ENCODE measurements at regions not wholly inside any gene's neighbourhood (a gene's known extent, or its start where the extent isn't known, plus 50 kb on each side); places are given as distances from the start of the nearest gene placed in this dataset.

DNA sequence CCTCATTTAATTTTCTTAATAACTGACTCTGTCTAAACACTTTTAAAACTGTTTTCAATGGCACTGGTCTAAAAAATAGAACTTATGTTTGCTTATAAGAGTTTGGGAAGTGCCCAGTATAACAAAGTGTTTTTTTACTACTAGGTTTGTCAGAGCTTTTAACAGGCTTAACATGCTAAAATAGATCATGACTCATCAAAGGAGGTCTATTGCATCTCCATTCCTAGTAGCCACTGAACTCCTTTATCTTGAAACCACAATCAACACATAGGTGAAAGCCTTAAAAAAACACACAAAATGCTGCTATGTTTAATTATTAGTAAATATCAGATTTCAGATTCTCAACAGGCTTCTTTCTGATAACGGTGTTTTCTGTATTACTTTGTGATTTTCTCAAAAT is 196.4 kb upstream of the KIF2B start (continued):
- TF ChIP-seq, protein P1, sequence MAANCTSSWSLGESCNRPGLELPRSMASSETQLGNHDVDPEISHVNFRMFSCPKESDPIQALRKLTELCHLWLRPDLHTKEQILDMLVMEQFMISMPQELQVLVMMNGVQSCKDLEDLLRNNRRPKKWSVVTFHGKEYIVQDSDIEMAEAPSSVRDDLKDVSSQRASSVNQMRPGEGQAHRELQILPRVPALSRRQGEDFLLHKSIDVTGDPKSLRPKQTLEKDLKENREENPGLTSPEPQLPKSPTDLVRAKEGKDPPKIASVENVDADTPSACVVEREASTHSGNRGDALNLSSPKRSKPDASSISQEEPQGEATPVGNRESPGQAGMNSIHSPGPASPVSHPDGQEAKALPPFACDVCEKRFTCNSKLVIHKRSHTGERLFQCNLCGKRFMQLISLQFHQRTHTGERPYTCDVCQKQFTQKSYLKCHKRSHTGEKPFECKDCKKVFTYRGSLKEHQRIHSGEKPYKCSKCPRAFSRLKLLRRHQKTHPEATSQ (tag by site-specific recombination; IDR thresholded peaks at IDR 0.05) = no peak
- TF ChIP-seq ZNF416 (tag by site-specific recombination; IDR thresholded peaks at IDR 0.05) (no peak), ZNF311 (tag by site-specific recombination; IDR thresholded peaks at IDR 0.05; ENCODE audit: borderline replicate concordance) (no peak), ZNF221 (tag by site-specific recombination; IDR thresholded peaks at IDR 0.05; ENCODE audit: borderline replicate concordance) (no peak), ZNF514 (tag by site-specific recombination; IDR thresholded peaks at IDR 0.05) (no peak), SP7 (tag by site-specific recombination; IDR thresholded peaks at IDR 0.05) (no peak), SALL2 (tag by site-specific recombination; IDR thresholded peaks at IDR 0.05; ENCODE audit: borderline replicate concordance) (no peak), ZNF133 (tag by site-specific recombination; IDR thresholded peaks at IDR 0.05) (no peak)
- TF ChIP-seq, protein P2, sequence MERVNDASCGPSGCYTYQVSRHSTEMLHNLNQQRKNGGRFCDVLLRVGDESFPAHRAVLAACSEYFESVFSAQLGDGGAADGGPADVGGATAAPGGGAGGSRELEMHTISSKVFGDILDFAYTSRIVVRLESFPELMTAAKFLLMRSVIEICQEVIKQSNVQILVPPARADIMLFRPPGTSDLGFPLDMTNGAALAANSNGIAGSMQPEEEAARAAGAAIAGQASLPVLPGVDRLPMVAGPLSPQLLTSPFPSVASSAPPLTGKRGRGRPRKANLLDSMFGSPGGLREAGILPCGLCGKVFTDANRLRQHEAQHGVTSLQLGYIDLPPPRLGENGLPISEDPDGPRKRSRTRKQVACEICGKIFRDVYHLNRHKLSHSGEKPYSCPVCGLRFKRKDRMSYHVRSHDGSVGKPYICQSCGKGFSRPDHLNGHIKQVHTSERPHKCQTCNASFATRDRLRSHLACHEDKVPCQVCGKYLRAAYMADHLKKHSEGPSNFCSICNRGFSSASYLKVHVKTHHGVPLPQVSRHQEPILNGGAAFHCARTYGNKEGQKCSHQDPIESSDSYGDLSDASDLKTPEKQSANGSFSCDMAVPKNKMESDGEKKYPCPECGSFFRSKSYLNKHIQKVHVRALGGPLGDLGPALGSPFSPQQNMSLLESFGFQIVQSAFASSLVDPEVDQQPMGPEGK (tag by site-specific recombination; IDR thresholded peaks at IDR 0.05) = no peak
- TF ChIP-seq, protein P3, sequence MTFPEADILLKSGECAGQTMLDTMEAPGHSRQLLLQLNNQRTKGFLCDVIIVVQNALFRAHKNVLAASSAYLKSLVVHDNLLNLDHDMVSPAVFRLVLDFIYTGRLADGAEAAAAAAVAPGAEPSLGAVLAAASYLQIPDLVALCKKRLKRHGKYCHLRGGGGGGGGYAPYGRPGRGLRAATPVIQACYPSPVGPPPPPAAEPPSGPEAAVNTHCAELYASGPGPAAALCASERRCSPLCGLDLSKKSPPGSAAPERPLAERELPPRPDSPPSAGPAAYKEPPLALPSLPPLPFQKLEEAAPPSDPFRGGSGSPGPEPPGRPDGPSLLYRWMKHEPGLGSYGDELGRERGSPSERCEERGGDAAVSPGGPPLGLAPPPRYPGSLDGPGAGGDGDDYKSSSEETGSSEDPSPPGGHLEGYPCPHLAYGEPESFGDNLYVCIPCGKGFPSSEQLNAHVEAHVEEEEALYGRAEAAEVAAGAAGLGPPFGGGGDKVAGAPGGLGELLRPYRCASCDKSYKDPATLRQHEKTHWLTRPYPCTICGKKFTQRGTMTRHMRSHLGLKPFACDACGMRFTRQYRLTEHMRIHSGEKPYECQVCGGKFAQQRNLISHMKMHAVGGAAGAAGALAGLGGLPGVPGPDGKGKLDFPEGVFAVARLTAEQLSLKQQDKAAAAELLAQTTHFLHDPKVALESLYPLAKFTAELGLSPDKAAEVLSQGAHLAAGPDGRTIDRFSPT (tag by site-specific recombination; IDR thresholded peaks at IDR 0.05) = no peak

DNA sequence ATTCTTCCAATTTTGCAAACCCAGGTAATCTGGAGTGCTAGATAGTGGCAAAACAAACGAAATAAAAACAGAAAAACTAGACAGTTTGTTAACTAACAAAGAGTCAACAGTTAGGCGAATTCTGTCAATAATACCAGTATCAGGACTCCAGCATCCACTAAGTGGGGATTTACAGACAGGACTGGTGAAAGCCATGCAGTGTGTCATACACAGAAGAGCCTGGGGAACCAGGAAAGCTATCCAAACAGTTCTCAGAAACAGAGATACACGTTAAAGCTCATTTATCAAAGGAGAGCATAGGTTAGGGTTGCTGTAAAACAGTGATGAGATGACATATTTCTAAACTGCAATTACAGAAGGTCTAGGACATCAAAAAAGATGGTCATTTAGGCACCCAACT is 203.7 kb upstream of the KIF2B start:
- POLR2A ChIA-PET = no interaction called here
- Histone ChIP-seq H3K9me3 (ENCODE audit: control insufficient read depth, insufficient read depth, low read depth, low read length) (no peaks in the 10 kb centered on the region), H3K4me1 (ENCODE audit: control insufficient read depth, insufficient read depth, low read length) (no peaks in the 10 kb centered on the region), H3K4me3 (ENCODE audit: low read depth, low read length) (no peak overlapping the region), H3K36me3 (ENCODE audit: control insufficient read depth in 2 of 2, insufficient read depth in 1 of 2, low read length in 2 of 2) (no peaks in the 10 kb centered on the region), H3K27ac (ENCODE audit: extremely low read depth, low read depth, low read length) (no peak overlapping the region)
- CTCF ChIA-PET = interaction anchor here (0.6 kb wide), 1 partner anchor 17 kb away, joined by 4 read pairs; no protein-coding TSS in a partner anchor
- TF ChIP-seq ZBTB1 (tag by site-specific recombination; IDR thresholded peaks at IDR 0.05) (no peak), ZNF558 (tag by site-specific recombination; IDR thresholded peaks at IDR 0.05) (no peak), ZNF140 (tag by site-specific recombination; IDR thresholded peaks at IDR 0.05) (no peak), BCL11A (tag by site-specific recombination; IDR thresholded peaks at IDR 0.05; ENCODE audit: low read depth) (no peak), ZNF138 (tag by site-specific recombination; IDR thresholded peaks at IDR 0.05; ENCODE audit: borderline replicate concordance) (no peak), ZNF585B (tag by site-specific recombination; IDR thresholded peaks at IDR 0.05) (no peak), YY1 (tag by site-specific recombination; IDR thresholded peaks at IDR 0.05) (no peak), ZNF175 (tag by site-specific recombination; IDR thresholded peaks at IDR 0.05) (no peak), MYNN (tag by site-specific recombination; IDR thresholded peaks at IDR 0.05; ENCODE audit: borderline replicate concordance) (no peak), ZBTB21 (tag by site-specific recombination; IDR thresholded peaks at IDR 0.05) (no peak)
- TF ChIP-seq, protein P4, sequence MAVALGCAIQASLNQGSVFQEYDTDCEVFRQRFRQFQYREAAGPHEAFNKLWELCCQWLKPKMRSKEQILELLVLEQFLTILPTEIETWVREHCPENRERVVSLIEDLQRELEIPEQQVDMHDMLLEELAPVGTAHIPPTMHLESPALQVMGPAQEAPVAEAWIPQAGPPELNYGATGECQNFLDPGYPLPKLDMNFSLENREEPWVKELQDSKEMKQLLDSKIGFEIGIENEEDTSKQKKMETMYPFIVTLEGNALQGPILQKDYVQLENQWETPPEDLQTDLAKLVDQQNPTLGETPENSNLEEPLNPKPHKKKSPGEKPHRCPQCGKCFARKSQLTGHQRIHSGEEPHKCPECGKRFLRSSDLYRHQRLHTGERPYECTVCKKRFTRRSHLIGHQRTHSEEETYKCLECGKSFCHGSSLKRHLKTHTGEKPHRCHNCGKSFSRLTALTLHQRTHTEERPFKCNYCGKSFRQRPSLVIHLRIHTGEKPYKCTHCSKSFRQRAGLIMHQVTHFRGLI (tag by site-specific recombination; IDR thresholded peaks at IDR 0.05) = no peak
- TF ChIP-seq, protein P5, sequence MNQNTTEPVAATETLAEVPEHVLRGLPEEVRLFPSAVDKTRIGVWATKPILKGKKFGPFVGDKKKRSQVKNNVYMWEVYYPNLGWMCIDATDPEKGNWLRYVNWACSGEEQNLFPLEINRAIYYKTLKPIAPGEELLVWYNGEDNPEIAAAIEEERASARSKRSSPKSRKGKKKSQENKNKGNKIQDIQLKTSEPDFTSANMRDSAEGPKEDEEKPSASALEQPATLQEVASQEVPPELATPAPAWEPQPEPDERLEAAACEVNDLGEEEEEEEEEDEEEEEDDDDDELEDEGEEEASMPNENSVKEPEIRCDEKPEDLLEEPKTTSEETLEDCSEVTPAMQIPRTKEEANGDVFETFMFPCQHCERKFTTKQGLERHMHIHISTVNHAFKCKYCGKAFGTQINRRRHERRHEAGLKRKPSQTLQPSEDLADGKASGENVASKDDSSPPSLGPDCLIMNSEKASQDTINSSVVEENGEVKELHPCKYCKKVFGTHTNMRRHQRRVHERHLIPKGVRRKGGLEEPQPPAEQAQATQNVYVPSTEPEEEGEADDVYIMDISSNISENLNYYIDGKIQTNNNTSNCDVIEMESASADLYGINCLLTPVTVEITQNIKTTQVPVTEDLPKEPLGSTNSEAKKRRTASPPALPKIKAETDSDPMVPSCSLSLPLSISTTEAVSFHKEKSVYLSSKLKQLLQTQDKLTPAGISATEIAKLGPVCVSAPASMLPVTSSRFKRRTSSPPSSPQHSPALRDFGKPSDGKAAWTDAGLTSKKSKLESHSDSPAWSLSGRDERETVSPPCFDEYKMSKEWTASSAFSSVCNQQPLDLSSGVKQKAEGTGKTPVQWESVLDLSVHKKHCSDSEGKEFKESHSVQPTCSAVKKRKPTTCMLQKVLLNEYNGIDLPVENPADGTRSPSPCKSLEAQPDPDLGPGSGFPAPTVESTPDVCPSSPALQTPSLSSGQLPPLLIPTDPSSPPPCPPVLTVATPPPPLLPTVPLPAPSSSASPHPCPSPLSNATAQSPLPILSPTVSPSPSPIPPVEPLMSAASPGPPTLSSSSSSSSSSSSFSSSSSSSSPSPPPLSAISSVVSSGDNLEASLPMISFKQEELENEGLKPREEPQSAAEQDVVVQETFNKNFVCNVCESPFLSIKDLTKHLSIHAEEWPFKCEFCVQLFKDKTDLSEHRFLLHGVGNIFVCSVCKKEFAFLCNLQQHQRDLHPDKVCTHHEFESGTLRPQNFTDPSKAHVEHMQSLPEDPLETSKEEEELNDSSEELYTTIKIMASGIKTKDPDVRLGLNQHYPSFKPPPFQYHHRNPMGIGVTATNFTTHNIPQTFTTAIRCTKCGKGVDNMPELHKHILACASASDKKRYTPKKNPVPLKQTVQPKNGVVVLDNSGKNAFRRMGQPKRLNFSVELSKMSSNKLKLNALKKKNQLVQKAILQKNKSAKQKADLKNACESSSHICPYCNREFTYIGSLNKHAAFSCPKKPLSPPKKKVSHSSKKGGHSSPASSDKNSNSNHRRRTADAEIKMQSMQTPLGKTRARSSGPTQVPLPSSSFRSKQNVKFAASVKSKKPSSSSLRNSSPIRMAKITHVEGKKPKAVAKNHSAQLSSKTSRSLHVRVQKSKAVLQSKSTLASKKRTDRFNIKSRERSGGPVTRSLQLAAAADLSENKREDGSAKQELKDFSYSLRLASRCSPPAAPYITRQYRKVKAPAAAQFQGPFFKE (tag by site-specific recombination; IDR thresholded peaks at IDR 0.05; ENCODE audit: borderline replicate concordance) = no peak
- TF ChIP-seq, protein P6, sequence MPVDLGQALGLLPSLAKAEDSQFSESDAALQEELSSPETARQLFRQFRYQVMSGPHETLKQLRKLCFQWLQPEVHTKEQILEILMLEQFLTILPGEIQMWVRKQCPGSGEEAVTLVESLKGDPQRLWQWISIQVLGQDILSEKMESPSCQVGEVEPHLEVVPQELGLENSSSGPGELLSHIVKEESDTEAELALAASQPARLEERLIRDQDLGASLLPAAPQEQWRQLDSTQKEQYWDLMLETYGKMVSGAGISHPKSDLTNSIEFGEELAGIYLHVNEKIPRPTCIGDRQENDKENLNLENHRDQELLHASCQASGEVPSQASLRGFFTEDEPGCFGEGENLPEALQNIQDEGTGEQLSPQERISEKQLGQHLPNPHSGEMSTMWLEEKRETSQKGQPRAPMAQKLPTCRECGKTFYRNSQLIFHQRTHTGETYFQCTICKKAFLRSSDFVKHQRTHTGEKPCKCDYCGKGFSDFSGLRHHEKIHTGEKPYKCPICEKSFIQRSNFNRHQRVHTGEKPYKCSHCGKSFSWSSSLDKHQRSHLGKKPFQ (tag by site-specific recombination; IDR thresholded peaks at IDR 0.05) = no peak
